ENCODE measurements at regions not wholly inside any gene's neighbourhood (a gene's known extent, or its start where the extent isn't known, plus 50 kb on each side); places are given as distances from the start of the nearest gene placed in this dataset.

DNA sequence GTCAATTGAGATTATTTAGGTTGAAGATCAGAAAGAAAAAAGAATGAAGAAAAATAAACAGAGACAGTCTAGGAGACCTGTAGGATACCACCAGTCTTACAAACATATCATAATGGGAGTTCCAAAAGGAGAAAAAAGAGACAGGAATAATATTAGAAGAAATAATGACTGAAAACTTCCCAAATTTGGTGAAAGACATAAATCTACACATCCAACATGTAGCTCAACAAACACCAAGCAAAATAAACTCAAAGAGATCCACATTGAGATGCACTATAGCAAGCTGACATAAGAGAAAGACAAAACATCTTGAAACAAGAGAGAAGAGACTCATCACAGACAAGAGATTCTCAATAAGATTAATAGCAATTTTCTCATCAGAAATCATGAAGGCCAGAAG lies 274.0 kb downstream of the TFCP2L1 start:
- peaks cover 3% of the 10 kb centered on the region for H3K4me1 ChIP-seq (ENCODE audit: control insufficient read depth, insufficient read depth, low read length)
- peaks cover 0 to 4% of the 10 kb centered on the region in 2 donors for H3K9me3 ChIP-seq (ENCODE audit: control insufficient read depth in 2 of 2, low read length in 2 of 2)
- H3K36me3 ChIP-seq (ENCODE audit: control insufficient read depth in 2 of 2, insufficient read depth in 2 of 2, low read length in 2 of 2), result no peaks in the 10 kb centered on the region
- no peak overlapping the region for H3K9ac ChIP-seq (ENCODE audit: low read length in 2 of 2)
- no peak overlapping the region for H3K27ac ChIP-seq (ENCODE audit: low read length)
- H3K4me3 ChIP-seq (ENCODE audit: low read length in 2 of 2), result no peak overlapping the region
- no peaks in the 10 kb centered on the region for H3K27me3 ChIP-seq (ENCODE audit: control insufficient read depth in 1 of 2, insufficient read depth in 2 of 2, low read length in 2 of 2)

DNA sequence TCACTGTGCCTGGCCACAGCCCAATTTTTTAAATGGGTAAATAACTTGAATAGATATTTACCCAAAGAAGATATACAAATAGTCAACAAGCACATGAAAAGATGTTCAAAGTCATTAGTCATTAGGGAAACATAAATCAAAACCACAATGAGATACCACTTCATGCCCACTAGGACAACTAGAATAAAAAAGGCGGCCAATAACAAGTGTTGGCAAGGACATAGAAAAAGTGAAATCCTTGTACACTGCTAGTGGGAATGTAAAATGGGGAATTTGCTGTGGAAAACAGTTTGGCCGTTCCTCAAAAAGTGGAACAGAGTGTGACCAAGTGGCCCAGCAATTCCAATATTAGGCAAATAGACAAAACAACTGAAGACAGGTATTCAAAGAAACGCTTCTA lies 270.1 kb downstream of the TFCP2L1 start:
- Histone ChIP-seq H3K27me3 (ENCODE audit: control insufficient read depth in 1 of 2, insufficient read depth in 2 of 2, low read length in 2 of 2) (no peaks in the 10 kb centered on the region), H3K27ac (ENCODE audit: low read length) (no peak overlapping the region), H3K9me3 (ENCODE audit: control insufficient read depth in 2 of 2, low read length in 2 of 2) (peaks cover 0 to 4% of the 10 kb centered on the region in 2 donors), H3K36me3 (ENCODE audit: control insufficient read depth in 2 of 2, insufficient read depth in 2 of 2, low read length in 2 of 2) (no peaks in the 10 kb centered on the region), H3K9ac (ENCODE audit: low read length in 2 of 2) (no peak overlapping the region), H3K4me1 (ENCODE audit: control insufficient read depth, insufficient read depth, low read length) (peaks cover 14% of the 10 kb centered on the region), H3K4me3 (ENCODE audit: low read length in 2 of 2) (no peak overlapping the region)

GRCh38 chr2:121015971-121016485 lies 269.0 kb downstream of the TFCP2L1 start:
- H3K4me3 ChIP-seq (ENCODE audit: low read length in 2 of 2), result no peak overlapping the region
- no peak overlapping the region for H3K27ac ChIP-seq (ENCODE audit: low read length)
- H3K9ac ChIP-seq (ENCODE audit: low read length in 2 of 2), result no peak overlapping the region

DNA sequence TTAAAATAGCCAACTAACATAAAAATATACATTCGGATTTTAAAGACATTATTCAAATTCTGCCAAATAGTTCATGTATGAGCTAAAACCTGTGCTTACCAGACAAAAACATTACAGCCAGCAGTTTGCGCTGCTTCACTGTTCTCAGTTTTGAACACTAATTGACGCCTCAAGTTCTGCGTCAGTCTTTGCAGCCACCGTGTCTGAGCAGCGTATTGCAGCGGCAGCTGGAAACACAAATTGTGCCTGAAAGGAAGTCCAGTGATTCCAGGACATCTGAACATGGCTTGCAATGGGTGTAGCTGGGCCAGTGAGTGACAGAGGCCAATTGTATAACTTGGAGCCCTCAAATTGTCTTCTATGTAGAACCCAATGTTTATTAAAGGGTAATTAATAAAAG lies 267.6 kb downstream of the TFCP2L1 start:
- Histone ChIP-seq H3K4me1 (ENCODE audit: control insufficient read depth, insufficient read depth, low read length) (peaks cover 17% of the 10 kb centered on the region), H3K4me3 (ENCODE audit: low read length in 2 of 2) (no peak overlapping the region), H3K27me3 (ENCODE audit: control insufficient read depth in 1 of 2, insufficient read depth in 2 of 2, low read length in 2 of 2) (no peaks in the 10 kb centered on the region), H3K9ac (ENCODE audit: low read length in 2 of 2) (no peak overlapping the region), H3K36me3 (ENCODE audit: control insufficient read depth in 2 of 2, insufficient read depth in 2 of 2, low read length in 2 of 2) (no peaks in the 10 kb centered on the region), H3K9me3 (ENCODE audit: control insufficient read depth in 2 of 2, low read length in 2 of 2) (no peaks in the 10 kb centered on the region), H3K27ac (ENCODE audit: low read length) (no peak overlapping the region)

More at GRCh38 chr2:121015971-121016485, 269.0 kb downstream of the TFCP2L1 start:
- H3K27me3 ChIP-seq (ENCODE audit: control insufficient read depth in 1 of 2, insufficient read depth in 2 of 2, low read length in 2 of 2), result no peaks in the 10 kb centered on the region
- H3K36me3 ChIP-seq (ENCODE audit: control insufficient read depth in 2 of 2, insufficient read depth in 2 of 2, low read length in 2 of 2), result no peaks in the 10 kb centered on the region
- peaks cover 14% of the 10 kb centered on the region for H3K4me1 ChIP-seq (ENCODE audit: control insufficient read depth, insufficient read depth, low read length)
- peaks cover 0 to 3% of the 10 kb centered on the region in 2 donors for H3K9me3 ChIP-seq (ENCODE audit: control insufficient read depth in 2 of 2, low read length in 2 of 2)

DNA sequence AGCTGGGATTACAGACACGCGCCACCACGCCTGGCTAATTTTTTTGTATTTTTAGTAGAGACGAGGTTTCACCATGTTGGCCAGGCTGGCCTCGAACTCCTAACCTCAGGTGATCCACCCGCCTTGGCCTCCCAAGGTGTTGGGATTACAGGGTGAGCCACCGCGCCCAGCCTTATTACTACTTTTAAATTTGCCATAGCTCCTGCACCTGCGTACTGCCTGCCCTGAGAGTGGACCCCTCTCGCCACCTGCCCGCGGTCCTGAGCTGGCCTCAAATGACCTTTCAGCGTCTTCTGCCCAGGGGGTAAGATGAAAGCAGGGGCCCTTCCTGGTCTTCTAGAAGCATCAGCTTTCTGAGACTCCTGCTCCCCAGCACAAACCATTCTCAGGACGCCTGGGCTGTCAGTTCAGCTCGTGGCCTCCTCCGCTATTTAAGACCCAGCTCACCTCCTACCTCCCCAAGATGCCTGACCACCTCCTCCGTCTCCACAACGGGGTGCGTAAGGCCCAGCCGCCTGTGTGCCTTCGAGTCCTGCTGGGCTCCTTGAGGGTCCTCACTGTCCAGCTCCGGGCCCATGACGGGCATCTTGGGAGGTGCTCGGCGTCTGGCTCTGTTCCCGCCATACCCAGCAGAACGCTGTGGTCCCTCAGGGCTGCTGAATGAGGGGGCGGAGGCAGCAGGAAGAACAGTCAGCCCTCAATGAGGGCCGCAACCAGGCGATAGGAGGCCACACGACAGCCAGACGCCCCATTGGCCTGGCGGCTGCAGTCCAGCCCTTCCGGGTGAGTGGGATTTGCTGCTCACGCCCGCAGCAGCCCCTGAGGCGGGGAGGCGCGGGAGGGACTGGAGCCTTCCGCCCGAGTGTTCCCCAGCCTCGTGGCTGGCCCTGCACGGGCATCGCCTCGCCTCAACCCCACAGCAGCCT lies 266.6 kb downstream of the TFCP2L1 start:
- peak overlapping the region in 1 of 2 donors; percentile 58 for H3K4me3 ChIP-seq (ENCODE audit: low read length in 2 of 2)

GRCh38 chr2:121019071-121019470 lies 265.9 kb downstream of the TFCP2L1 start:
- Histone ChIP-seq H3K4me1 (ENCODE audit: control insufficient read depth, insufficient read depth, low read length) (peaks cover 17% of the 10 kb centered on the region), H3K4me3 (ENCODE audit: low read length in 2 of 2) (peak overlapping the region; percentile 19 to 58), H3K9me3 (ENCODE audit: control insufficient read depth in 2 of 2, low read length in 2 of 2) (no peaks in the 10 kb centered on the region), H3K36me3 (ENCODE audit: control insufficient read depth in 2 of 2, insufficient read depth in 2 of 2, low read length in 2 of 2) (no peaks in the 10 kb centered on the region), H3K27me3 (ENCODE audit: control insufficient read depth in 1 of 2, insufficient read depth in 2 of 2, low read length in 2 of 2) (no peaks in the 10 kb centered on the region), H3K9ac (ENCODE audit: low read length in 2 of 2) (peak overlapping the region in 1 of 2 donors; percentile 51), H3K27ac (ENCODE audit: low read length) (peak overlapping the region; percentile 11)

More for the DNA sequence above, 266.6 kb downstream of the TFCP2L1 start:
- peak overlapping the region; percentile 11 for H3K27ac ChIP-seq (ENCODE audit: low read length)
- H3K9me3 ChIP-seq (ENCODE audit: control insufficient read depth in 2 of 2, low read length in 2 of 2), result no peaks in the 10 kb centered on the region
- peaks cover 17% of the 10 kb centered on the region for H3K4me1 ChIP-seq (ENCODE audit: control insufficient read depth, insufficient read depth, low read length)
- H3K36me3 ChIP-seq (ENCODE audit: control insufficient read depth in 2 of 2, insufficient read depth in 2 of 2, low read length in 2 of 2), result no peaks in the 10 kb centered on the region
- peak overlapping the region in 1 of 2 donors; percentile 51 for H3K9ac ChIP-seq (ENCODE audit: low read length in 2 of 2)
- H3K27me3 ChIP-seq (ENCODE audit: control insufficient read depth in 1 of 2, insufficient read depth in 2 of 2, low read length in 2 of 2), result no peaks in the 10 kb centered on the region

DNA sequence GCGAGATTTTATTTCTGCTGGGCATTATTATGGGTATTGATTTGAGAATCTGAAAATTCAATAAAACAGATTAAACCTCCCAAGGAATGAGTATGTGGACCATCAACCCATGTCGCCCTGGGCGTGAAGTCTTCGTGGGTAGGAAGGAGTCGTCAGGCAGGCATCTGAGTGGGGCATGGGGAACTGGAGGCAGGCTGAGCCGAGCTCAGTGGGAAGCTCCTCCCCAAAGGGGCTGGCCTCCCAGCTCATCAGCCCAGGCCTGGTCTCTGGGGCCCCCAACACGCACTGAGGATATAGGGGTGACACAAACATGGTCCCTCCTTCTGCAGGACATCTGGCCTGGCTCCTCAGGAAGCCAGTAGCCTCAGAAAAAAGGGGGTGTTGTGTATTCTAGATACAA lies 265.2 kb downstream of the TFCP2L1 start:
- Histone ChIP-seq H3K27me3 (ENCODE audit: control insufficient read depth in 1 of 2, insufficient read depth in 2 of 2, low read length in 2 of 2) (no peaks in the 10 kb centered on the region), H3K36me3 (ENCODE audit: control insufficient read depth in 2 of 2, insufficient read depth in 2 of 2, low read length in 2 of 2) (no peaks in the 10 kb centered on the region), H3K27ac (ENCODE audit: low read length) (no peak overlapping the region), H3K4me3 (ENCODE audit: low read length in 2 of 2) (no peak overlapping the region), H3K9ac (ENCODE audit: low read length in 2 of 2) (no peak overlapping the region), H3K4me1 (ENCODE audit: control insufficient read depth, insufficient read depth, low read length) (peaks cover 17% of the 10 kb centered on the region), H3K9me3 (ENCODE audit: control insufficient read depth in 2 of 2, low read length in 2 of 2) (no peaks in the 10 kb centered on the region)

- Histone ChIP-seq H3K36me3 (ENCODE audit: control insufficient read depth in 2 of 2, insufficient read depth in 2 of 2, low read length in 2 of 2) (no peaks in the 10 kb centered on the region), H3K9ac (ENCODE audit: low read length in 2 of 2) (no peak overlapping the region)
Measured at GRCh38 chr2:121021685-121022084, 263.3 kb downstream of the TFCP2L1 start.

DNA sequence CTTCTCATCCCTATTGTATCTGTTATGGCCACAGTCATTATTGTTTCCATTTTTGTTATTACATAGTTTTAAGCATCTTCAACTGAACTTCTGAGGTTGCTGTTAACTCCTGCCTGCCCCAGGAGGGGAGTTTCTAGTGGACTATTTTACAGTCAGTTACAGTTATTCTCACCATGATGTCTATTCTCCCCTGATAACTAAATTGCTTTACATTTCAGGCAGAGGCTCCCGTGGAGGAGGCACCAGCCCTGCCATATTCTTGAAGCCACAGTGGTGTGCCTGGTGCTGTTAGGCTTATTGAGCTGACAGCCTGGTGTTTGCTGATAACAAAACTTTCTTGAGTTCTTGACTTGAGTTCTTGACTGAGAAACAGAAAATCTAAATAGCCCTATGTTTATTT lies 256.4 kb downstream of the TFCP2L1 start:
- H3K36me3 ChIP-seq (ENCODE audit: control insufficient read depth in 2 of 2, insufficient read depth in 2 of 2, low read length in 2 of 2), result no peaks in the 10 kb centered on the region
- H3K4me3 ChIP-seq (ENCODE audit: low read length in 2 of 2), result no peak overlapping the region
- peaks cover 0 to 3% of the 10 kb centered on the region in 2 donors for H3K27me3 ChIP-seq (ENCODE audit: control insufficient read depth in 1 of 2, insufficient read depth in 2 of 2, low read length in 2 of 2)
- no peak overlapping the region for H3K9ac ChIP-seq (ENCODE audit: low read length in 2 of 2)
- H3K4me1 ChIP-seq (ENCODE audit: control insufficient read depth, insufficient read depth, low read length), result no peaks in the 10 kb centered on the region
- no peak overlapping the region for H3K27ac ChIP-seq (ENCODE audit: low read length)
- no peaks in the 10 kb centered on the region for H3K9me3 ChIP-seq (ENCODE audit: control insufficient read depth in 2 of 2, low read length in 2 of 2)

More at GRCh38 chr2:121021685-121022084, 263.3 kb downstream of the TFCP2L1 start:
- no peak overlapping the region for H3K4me3 ChIP-seq (ENCODE audit: low read length in 2 of 2)
- no peaks in the 10 kb centered on the region for H3K27me3 ChIP-seq (ENCODE audit: control insufficient read depth in 1 of 2, insufficient read depth in 2 of 2, low read length in 2 of 2)
- H3K9me3 ChIP-seq (ENCODE audit: control insufficient read depth in 2 of 2, low read length in 2 of 2), result no peaks in the 10 kb centered on the region
- peaks cover 14% of the 10 kb centered on the region for H3K4me1 ChIP-seq (ENCODE audit: control insufficient read depth, insufficient read depth, low read length)
- H3K27ac ChIP-seq (ENCODE audit: low read length), result no peak overlapping the region

GRCh38 chr2:121030523-121030922 lies 254.5 kb downstream of the TFCP2L1 start:
- no peak overlapping the region for H3K27ac ChIP-seq (ENCODE audit: low read length)
- H3K36me3 ChIP-seq (ENCODE audit: control insufficient read depth in 2 of 2, insufficient read depth in 2 of 2, low read length in 2 of 2), result no peaks in the 10 kb centered on the region
- H3K9ac ChIP-seq (ENCODE audit: low read length in 2 of 2), result no peak overlapping the region
- H3K4me1 ChIP-seq (ENCODE audit: control insufficient read depth, insufficient read depth, low read length), result no peaks in the 10 kb centered on the region
- no peak overlapping the region for H3K4me3 ChIP-seq (ENCODE audit: low read length in 2 of 2)
- H3K27me3 ChIP-seq (ENCODE audit: control insufficient read depth in 1 of 2, insufficient read depth in 2 of 2, low read length in 2 of 2), result peaks cover 0 to 3% of the 10 kb centered on the region in 2 donors
- H3K9me3 ChIP-seq (ENCODE audit: control insufficient read depth in 2 of 2, low read length in 2 of 2), result no peaks in the 10 kb centered on the region
